Nephron (organoid): ENCODE measurements at regions not wholly inside any gene's neighbourhood (a gene's known extent, or its start where the extent isn't known, plus 50 kb on each side); places are given as distances from the start of the nearest gene placed in this dataset.

Experiments used
- H3K27ac Mint-ChIP-seq, 3 experiments: 2 replicates each; pipeline ENCODE4 v1.8.0; 2020; ENCODE audit warnings: mixed read lengths in 3 of 3, mild to moderate bottlenecking in 2 of 3, moderate library complexity in 1 of 3
- H3K27me3 Mint-ChIP-seq: 2 replicates; pipeline ENCODE4 v1.8.0; 2021; ENCODE audit warnings: low read depth, mild to moderate bottlenecking, moderate library complexity, mixed read lengths
- H3K36me3 Mint-ChIP-seq: 2 replicates; pipeline ENCODE4 v1.8.0; 2020; ENCODE audit warnings: low read depth, mixed read lengths
- H3K4me1 Mint-ChIP-seq: 2 replicates; pipeline ENCODE4 v1.8.0; 2020; ENCODE audit warnings: mixed read lengths
- H3K4me3 Mint-ChIP-seq, 3 experiments: 2 replicates each; pipeline ENCODE4 v1.8.0; 2020; ENCODE audit warnings: mild to moderate bottlenecking in 3 of 3, mixed read lengths in 3 of 3, moderate library complexity in 2 of 3
- H3K9me3 Mint-ChIP-seq: 2 replicates; pipeline ENCODE4 v1.8.0; 2020; ENCODE audit warnings: mixed read lengths
- CTCF ChIP-seq, 3 experiments: fragments of 200-600 bp; sonication (generic); IDR thresholded peaks; one replicate each; pipeline ENCODE4 v1.5.0; 2021; ENCODE audit warnings: antibody characterized with exemption in 3 of 3; ENCODE audit not compliant: unreplicated experiment in 3 of 3

- no peaks in the 10 kb centered on the region for H3K36me3 Mint-ChIP-seq
- H3K4me3 Mint-ChIP-seq: no peak overlapping the region
- no peak overlapping the region for H3K27ac Mint-ChIP-seq
- H3K27me3 Mint-ChIP-seq: peaks cover 11% of the 10 kb centered on the region
- TF ChIP-seq CTCF (IDR thresholded peaks at IDR 0.05; ENCODE audit: unreplicated experiment in 3 of 3): no peak
- H3K4me1 Mint-ChIP-seq: peaks cover 31% of the 10 kb centered on the region
- H3K9me3 Mint-ChIP-seq: peaks cover 4% of the 10 kb centered on the region
Observed at GRCh38 chr10:44206127-44206818, 178.6 kb downstream of the CXCL12 start.

GRCh38 chr10:44205067-44205466, 179.8 kb downstream of the CXCL12 start:
- H3K9me3 Mint-ChIP-seq: peaks cover 8% of the 10 kb centered on the region
- peak overlapping the region in 2 of 3 experiments; percentile 30 to 41 for H3K27ac Mint-ChIP-seq
- H3K36me3 Mint-ChIP-seq: no peaks in the 10 kb centered on the region
- peaks cover 27% of the 10 kb centered on the region for H3K4me1 Mint-ChIP-seq
- TF ChIP-seq CTCF (IDR thresholded peaks at IDR 0.05; ENCODE audit: unreplicated experiment in 3 of 3): no peak
- peaks cover 15% of the 10 kb centered on the region for H3K27me3 Mint-ChIP-seq
- no peak overlapping the region for H3K4me3 Mint-ChIP-seq

GRCh38 chr10:44203535-44203934, 181.4 kb downstream of the CXCL12 start:
- Mint-ChIP-seq H3K4me3 (no peak overlapping the region), H3K9me3 (peaks cover 8% of the 10 kb centered on the region), H3K36me3 (no peaks in the 10 kb centered on the region), H3K27me3 (peaks cover 16% of the 10 kb centered on the region), H3K27ac (no peak overlapping the region), H3K4me1 (peaks cover 22% of the 10 kb centered on the region)
- TF ChIP-seq CTCF (IDR thresholded peaks at IDR 0.05; ENCODE audit: unreplicated experiment in 3 of 3): no peak

- no peak overlapping the region for H3K4me3 Mint-ChIP-seq
- no peak overlapping the region for H3K27ac Mint-ChIP-seq
- H3K36me3 Mint-ChIP-seq: no peaks in the 10 kb centered on the region
- TF ChIP-seq CTCF (IDR thresholded peaks at IDR 0.05; ENCODE audit: unreplicated experiment in 3 of 3): no peak
- peaks cover 8% of the 10 kb centered on the region for H3K9me3 Mint-ChIP-seq
- peaks cover 20% of the 10 kb centered on the region for H3K27me3 Mint-ChIP-seq
- H3K4me1 Mint-ChIP-seq: peaks cover 28% of the 10 kb centered on the region
Observed at GRCh38 chr10:44202952-44203351, 181.9 kb downstream of the CXCL12 start.

GRCh38 chr10:44201656-44202055, 183.2 kb downstream of the CXCL12 start:
- Mint-ChIP-seq H3K9me3 (peaks cover 8% of the 10 kb centered on the region), H3K4me3 (no peak overlapping the region), H3K36me3 (no peaks in the 10 kb centered on the region), H3K4me1 (peaks cover 32% of the 10 kb centered on the region), H3K27me3 (peaks cover 16% of the 10 kb centered on the region), H3K27ac (no peak overlapping the region)
- TF ChIP-seq CTCF (IDR thresholded peaks at IDR 0.05; ENCODE audit: unreplicated experiment in 3 of 3): no peak

- Mint-ChIP-seq H3K27ac (peak overlapping the region in 1 of 3 experiments; percentile 33), H3K27me3 (peaks cover 15% of the 10 kb centered on the region), H3K9me3 (peaks cover 8% of the 10 kb centered on the region), H3K4me1 (peaks cover 28% of the 10 kb centered on the region), H3K36me3 (no peaks in the 10 kb centered on the region), H3K4me3 (no peak overlapping the region)
- TF ChIP-seq CTCF (IDR thresholded peaks at IDR 0.05; ENCODE audit: unreplicated experiment in 3 of 3): no peak
Observed at GRCh38 chr10:44201011-44201410, 183.9 kb downstream of the CXCL12 start.
